NCI-H128 (cell line): ENCODE measurements at regions not wholly inside any gene's neighbourhood (a gene's known extent, or its start where the extent isn't known, plus 50 kb on each side); places are given as distances from the start of the nearest gene placed in this dataset.
"Not testable (repeated sequence)": the region's sequence is repeated elsewhere in the genome, so short reads cannot be mapped to it uniquely, and the experiment has no call there.

ENCODE experiments used
- DNase-seq: peaks from one replicate; lab custom pipeline; 2025; ENCODE audit not compliant: unreplicated experiment; lab: John Stamatoyannopoulos, UW

- DNase-seq = not testable (repeated sequence)
Observed at GRCh38 chr11:67806183-67806582, 131.8 kb upstream of the ALDH3B2 start.

DNA sequence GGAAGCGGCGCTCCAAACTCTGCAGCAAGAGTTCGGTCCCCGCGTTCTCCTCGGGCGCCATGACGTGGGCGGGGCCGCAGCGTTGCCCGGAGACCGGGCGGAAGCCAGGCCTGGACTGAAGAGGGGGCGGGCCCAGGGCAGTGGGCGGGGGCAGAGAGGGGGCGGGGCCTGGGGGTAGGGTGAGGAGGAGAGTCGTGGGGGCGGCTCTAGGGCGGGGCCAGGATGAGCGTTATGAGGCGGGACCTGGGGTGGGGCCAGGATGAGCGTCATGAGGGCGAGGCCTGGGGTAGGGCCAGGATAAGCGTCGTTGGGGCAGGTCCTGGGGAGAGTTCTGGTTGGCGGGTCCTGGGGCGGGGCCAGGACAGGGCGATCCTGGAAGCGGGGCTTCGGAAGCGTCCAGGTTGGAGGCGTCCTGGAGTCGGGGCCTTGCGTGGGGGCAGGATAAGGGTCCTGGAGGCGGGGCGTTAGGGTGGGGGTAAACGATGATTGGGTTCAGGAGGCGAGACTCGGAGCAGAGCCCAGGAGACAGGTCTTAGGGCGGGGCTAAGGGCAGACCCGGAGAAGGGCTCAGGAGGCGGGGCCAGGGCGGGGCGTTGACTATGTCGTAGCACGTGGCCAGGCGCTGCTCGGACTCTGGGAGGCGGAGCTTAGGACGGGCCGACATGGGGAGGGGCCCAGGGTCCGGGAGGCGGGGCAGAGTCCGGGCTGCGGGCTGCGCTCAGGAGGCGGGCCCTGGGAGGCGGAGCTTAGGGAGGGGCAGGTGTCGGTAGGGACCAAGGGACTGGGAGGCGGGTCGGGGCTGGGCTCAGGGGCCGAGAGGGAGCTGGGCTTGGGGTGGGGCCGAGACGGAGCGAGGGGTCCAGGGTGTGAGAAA lies 131.1 kb upstream of the ALDH3B2 start:
- DNase-seq = peak; percentile 89

DNA sequence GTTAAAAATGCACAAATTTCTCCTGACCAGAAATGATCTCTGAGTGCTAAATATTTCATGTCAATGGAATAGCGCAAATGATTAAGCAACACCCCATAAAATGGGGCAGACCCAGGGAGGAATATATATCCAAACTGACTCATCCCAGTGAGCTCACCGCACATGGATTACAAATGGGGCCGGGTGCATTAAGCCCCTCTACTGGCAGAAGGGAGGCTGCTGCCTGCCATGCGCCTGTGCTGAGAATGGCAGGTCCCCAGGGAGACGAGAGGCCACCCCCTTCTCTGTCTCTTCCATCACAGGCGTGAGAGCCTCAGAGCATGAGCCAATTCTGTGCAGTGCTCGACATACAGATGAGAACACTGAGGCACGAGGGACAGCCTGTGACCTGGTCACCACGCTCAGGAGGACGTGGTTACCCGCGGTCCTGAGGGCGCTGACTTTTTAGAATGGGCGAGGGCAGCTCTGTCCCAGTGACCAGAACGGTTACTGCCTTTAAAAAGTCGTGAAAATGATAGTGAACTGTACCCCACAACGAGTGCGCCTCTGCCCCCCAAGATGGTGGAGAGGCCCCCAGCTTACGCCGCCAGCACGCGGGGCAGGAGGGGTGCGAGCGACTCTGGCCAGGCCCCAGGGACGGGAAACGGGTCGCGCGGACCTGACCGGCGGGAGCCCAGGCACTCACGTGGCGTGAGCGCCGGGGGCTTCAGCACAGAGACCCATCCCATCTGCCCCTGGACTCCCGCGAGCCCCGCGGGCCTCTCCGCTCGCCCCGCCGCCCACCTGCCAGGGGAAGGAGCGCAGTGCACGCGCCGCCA lies 130.2 kb upstream of the ALDH3B2 start:
- not testable (repeated sequence) for DNase-seq

- not testable (repeated sequence) for DNase-seq
Observed at GRCh38 chr11:67803519-67803918, 129.1 kb upstream of the ALDH3B2 start.

DNA sequence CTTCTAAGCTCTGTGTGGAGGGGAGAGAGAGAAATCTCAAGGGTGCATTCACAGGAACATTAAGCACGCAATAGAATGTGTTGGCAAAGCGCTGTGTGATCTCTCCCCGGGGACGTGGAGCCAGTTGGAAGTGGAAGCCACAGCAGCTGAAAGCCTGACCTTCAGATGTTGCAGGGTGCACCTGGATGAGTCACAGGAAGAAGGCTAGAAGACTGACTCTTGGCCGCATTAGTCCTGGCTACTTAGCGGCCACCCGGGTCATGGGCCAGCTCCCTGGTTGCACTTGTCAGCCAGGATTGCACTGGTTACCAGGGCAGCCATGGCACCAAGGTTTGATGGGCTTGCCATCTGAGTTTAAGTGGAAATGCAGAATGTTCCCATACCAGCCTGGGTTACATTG lies 128.6 kb upstream of the ALDH3B2 start:
- DNase-seq = not testable (repeated sequence)

DNA sequence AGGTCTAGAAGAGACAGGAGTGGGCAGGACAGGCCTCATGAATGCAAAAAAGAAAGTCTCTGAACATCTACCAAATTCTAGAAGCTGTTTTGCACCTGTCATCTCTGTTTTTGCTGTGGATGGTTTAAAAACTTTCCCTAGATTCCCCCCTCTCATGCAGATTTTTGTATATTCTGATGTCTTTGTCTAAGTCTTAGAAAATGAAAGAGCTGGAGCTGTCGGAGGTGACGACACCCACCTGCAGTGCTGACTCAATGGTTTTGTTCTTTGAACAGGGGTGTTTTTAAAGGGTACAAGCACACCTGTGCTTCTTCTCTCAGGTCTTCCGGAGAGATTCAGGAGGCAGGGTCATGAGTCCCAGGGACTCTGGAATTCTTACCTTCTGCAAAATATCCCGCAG lies 128.2 kb upstream of the ALDH3B2 start:
- DNase-seq = not testable (repeated sequence)

DNA sequence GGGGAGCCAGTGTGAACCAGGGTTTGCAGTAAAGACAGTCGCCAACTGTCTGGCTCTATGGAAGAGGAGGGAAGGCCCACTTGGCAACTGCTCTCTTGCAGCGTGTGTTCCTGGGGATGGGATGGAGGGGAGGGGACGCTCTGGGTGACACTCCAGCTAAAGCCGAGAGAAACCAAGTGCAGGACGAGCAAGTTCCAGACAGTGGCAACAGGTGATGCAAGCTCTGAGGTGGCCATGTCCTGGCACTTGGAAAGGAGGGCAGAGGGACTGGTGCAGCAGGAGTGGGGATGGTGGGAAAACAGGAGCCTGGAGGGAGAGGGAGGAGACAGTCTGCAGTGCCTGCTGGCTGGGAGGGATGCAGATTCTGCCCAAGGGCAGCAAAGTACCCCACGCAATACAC lies 127.0 kb upstream of the ALDH3B2 start:
- not testable (repeated sequence) for DNase-seq

- not testable (repeated sequence) for DNase-seq
Observed at GRCh38 chr11:67800591-67800990, 126.2 kb upstream of the ALDH3B2 start.

GRCh38 chr11:67799808-67800207 lies 125.4 kb upstream of the ALDH3B2 start:
- not testable (repeated sequence) for DNase-seq

GRCh38 chr11:67797726-67798521 lies 123.5 kb upstream of the ALDH3B2 start:
- not testable (repeated sequence) for DNase-seq

GRCh38 chr11:67795746-67796145 lies 121.3 kb upstream of the ALDH3B2 start:
- DNase-seq = no peak

DNA sequence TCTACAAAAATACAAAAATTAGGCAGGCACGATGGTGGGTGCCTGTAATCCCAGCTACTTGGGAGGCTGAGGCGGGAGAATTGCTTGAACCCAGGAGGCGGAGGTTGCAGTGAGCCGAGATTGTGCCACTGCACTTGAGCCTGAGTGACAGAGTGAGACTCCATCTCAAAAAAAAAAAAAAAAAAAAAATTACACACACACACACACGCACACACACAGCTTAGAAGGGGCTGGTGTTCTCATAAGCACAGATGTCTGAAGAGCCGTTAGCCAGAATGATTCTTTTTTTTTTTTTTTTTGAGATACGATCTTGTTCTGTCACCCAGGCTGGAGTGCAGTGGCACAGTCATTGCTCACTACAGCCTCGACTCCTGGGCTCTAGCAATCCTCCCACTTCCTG lies 119.3 kb upstream of the ALDH3B2 start:
- not testable (repeated sequence) for DNase-seq

DNA sequence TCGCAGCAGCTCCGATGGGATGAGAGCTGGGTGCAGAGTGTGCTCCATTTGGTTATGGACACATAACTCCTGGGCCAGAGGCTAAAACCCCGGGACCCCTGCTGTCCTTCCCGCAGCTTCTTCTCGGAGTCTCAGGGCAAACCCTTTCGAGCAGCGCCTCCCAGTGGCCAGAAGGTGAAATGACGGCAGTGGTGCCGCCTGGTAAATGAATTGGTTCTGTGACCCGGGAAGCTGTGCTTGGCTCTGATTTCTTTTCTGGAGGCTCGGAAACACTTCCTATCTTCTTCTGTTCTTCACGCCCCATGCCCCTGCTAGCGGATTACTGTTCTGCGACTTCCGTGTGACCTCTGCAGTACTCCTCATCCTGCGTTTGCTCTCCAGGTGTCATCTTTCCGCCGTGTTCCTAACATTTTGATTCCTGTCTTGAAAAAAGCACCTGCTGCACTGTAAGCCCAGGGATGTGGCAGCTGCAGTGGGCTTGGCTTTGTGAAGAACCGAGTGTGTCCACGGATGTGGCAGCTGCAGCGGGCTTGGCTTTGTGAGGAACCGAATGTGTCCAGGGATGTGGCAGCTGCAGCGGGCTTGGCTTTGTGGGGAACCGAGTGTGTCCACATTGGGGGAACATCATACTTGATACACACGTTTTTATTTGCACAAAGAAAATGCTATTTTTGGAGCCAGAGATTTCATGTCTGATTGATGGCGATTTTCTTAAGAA lies 118.0 kb upstream of the ALDH3B2 start:
- not testable (repeated sequence) for DNase-seq

GRCh38 chr11:67791598-67792170 lies 117.3 kb upstream of the ALDH3B2 start:
- not testable (repeated sequence) for DNase-seq

DNA sequence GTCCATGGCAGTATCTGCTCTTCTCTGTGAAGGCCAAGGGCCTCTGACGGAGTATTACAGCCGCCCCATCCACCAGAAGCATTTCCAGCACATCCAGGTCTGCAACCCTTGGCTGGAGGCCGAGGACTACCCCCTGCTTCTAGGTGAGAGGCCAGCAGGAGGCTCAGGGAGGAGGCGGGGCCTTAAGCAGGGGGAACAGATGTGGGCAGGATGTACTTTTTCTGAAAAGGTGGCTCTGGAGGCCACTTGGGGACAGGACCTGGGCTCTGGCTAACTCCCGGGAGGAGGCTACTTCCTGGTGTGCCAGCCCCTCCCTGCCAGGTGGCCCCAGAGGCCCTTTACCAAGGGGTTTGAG lies 113.9 kb upstream of the ALDH3B2 start:
- not testable (repeated sequence) for DNase-seq

GRCh38 chr11:67787681-67788340 lies 113.4 kb upstream of the ALDH3B2 start:
- DNase-seq = not testable (repeated sequence)

- not testable (repeated sequence) for DNase-seq
Observed at GRCh38 chr11:67781967-67782366, 107.5 kb upstream of the ALDH3B2 start.

- DNase-seq = not testable (repeated sequence)
Observed at GRCh38 chr11:67781506-67781905, 107.1 kb upstream of the ALDH3B2 start.

- no peak for DNase-seq
Observed at GRCh38 chr11:67780056-67780455, 105.6 kb upstream of the ALDH3B2 start.
